Left ventricle myocardium inferior (tissue), 1 donor: ENCODE measurements at regions not wholly inside any gene's neighbourhood (a gene's known extent, or its start where the extent isn't known, plus 50 kb on each side); places are given as distances from the start of the nearest gene placed in this dataset.

Experiments used
- DNase-seq: peaks from one replicate; pipeline ENCODE4 v3.0.0-alpha.2; 2020
- H3K27ac ChIP-seq: fragments of 200-600 bp; replicated peaks from 2 replicates; pipeline ENCODE4 v1.8.0; 2021
- H3K27me3 ChIP-seq: fragments of 200-600 bp; 2 replicates; pipeline ENCODE4 v1.8.0; 2021; ENCODE audit warnings: low read depth
- H3K36me3 ChIP-seq: fragments of 200-600 bp; 2 replicates; pipeline ENCODE4 v1.8.0; 2021
- H3K4me1 ChIP-seq: fragments of 200-600 bp; 2 replicates; pipeline ENCODE4 v1.8.0; 2021
- H3K4me3 ChIP-seq: fragments of 200-600 bp; 2 replicates; pipeline ENCODE4 v1.8.0; 2021; ENCODE audit warnings: mild to moderate bottlenecking, moderate library complexity
- H3K9me3 ChIP-seq: fragments of 200-600 bp; replicated peaks from 2 replicates; pipeline ENCODE4 v1.8.0; 2021
- intact Hi-C: fragments of 100-400 bp; cut with micrococcal nuclease; formaldehyde crosslinking; loops from one replicate; pipeline ENCODE4 v1.11.0; 2022
- TF ChIP-seq, protein P1 (sequence below): fragments of 200-600 bp; IDR thresholded peaks from 2 replicates; pipeline ENCODE4 v1.8.0; 2021; ENCODE audit warnings: antibody characterized with exemption, mild to moderate bottlenecking, borderline replicate concordance
- donor health status: DM: no; HTN: yes; CAD: no; lungs with severe emphysema.

- no peak overlapping the region for H3K4me3 ChIP-seq
- TF ChIP-seq, protein P1, sequence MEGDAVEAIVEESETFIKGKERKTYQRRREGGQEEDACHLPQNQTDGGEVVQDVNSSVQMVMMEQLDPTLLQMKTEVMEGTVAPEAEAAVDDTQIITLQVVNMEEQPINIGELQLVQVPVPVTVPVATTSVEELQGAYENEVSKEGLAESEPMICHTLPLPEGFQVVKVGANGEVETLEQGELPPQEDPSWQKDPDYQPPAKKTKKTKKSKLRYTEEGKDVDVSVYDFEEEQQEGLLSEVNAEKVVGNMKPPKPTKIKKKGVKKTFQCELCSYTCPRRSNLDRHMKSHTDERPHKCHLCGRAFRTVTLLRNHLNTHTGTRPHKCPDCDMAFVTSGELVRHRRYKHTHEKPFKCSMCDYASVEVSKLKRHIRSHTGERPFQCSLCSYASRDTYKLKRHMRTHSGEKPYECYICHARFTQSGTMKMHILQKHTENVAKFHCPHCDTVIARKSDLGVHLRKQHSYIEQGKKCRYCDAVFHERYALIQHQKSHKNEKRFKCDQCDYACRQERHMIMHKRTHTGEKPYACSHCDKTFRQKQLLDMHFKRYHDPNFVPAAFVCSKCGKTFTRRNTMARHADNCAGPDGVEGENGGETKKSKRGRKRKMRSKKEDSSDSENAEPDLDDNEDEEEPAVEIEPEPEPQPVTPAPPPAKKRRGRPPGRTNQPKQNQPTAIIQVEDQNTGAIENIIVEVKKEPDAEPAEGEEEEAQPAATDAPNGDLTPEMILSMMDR, result no peak
- DNase-seq, result no peak
- intact Hi-C loops, result no loop called here
- no peaks in the 10 kb centered on the region for H3K9me3 ChIP-seq
- H3K27ac ChIP-seq, result no peak overlapping the region
- H3K4me1 ChIP-seq, result no peaks in the 10 kb centered on the region
- H3K36me3 ChIP-seq, result no peaks in the 10 kb centered on the region
- H3K27me3 ChIP-seq, result peaks cover 72% of the 10 kb centered on the region
These were observed 81.7 kb downstream of the YTHDF1 start for GRCh38 chr20:63134201-63134612.

GRCh38 chr20:63133481-63134091 lies 82.3 kb downstream of the YTHDF1 start:
- no peaks in the 10 kb centered on the region for H3K9me3 ChIP-seq
- H3K4me1 ChIP-seq, result no peaks in the 10 kb centered on the region
- no peak for DNase-seq
- no peaks in the 10 kb centered on the region for H3K36me3 ChIP-seq
- H3K27me3 ChIP-seq, result peaks cover 72% of the 10 kb centered on the region
- no peak overlapping the region for H3K4me3 ChIP-seq
- H3K27ac ChIP-seq, result no peak overlapping the region
- intact Hi-C loops, result no loop called here
- TF ChIP-seq, protein P1, result no peak

DNA sequence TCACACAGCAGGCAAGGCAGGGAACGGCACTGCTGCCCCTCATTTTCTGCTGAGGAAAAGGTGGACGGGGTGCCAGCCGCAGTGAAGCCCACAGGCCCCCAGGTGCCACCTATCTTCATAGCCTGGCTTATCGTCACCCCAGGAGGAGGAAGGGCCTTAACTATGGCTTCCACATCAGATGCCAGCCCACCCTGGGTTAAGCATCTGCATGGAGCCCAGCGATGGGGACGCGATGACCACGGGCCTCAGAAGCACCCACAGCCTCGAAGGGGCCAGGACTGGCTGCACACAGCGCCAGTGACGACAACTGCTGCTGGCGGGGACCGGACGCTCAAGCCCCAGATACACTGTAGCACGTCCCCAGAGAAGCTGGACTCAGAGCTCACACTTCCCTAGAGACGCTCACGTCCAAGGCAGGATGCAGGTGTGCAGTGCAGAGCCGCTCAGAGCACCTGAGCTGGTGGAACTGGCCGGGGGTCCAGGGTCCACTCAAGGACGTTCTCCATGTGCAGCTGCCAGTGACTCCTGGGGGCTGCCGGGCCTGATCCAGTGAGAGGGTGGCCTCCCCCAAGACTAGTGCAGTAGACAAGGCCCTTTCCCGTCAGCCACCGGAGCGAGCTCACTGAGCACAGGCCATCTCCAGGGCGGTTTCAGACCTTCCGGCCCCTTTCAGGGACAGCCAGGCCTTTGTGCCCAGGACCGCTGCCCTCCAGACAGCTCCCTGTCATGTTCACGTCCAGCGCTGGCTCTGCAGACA lies 83.0 kb downstream of the YTHDF1 start:
- intact Hi-C loops, result no loop called here
- no peak for DNase-seq
- H3K27ac ChIP-seq, result no peak overlapping the region
- H3K27me3 ChIP-seq, result peaks cover 73% of the 10 kb centered on the region
- TF ChIP-seq, protein P1, result no peak
- no peaks in the 10 kb centered on the region for H3K9me3 ChIP-seq
- no peaks in the 10 kb centered on the region for H3K36me3 ChIP-seq
- no peaks in the 10 kb centered on the region for H3K4me1 ChIP-seq
- no peak overlapping the region for H3K4me3 ChIP-seq

DNA sequence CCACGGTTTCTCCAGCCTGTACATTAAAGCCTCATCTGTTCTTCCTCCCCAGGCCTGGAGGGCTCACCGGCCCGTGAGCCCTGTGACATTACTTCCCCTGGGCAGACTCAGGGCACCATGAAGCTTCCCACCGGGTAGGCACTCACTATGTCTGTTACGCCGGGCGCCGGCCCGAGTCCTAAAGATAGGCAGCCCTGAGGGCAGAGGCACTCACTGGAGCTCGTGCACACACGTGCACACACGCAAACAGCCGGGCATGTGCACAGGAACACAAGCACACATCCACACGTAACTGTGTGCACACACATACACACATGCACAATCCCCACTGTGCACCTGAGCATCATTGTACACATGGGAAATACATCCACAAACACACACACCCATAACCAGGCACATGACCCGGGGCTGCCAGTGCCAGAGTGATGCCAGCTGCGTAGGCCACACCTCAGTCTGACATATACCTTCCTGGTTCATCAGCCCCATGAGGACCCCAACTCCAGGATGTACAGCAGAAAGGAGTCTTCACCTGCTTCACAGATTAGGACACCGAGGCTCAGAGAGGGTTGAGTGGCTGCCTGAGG lies 83.7 kb downstream of the YTHDF1 start:
- TF ChIP-seq, protein P1, result no peak
- Histone ChIP-seq H3K4me1 (no peaks in the 10 kb centered on the region), H3K27ac (no peak overlapping the region), H3K9me3 (no peaks in the 10 kb centered on the region), H3K36me3 (no peaks in the 10 kb centered on the region), H3K27me3 (peaks cover 77% of the 10 kb centered on the region), H3K4me3 (no peak overlapping the region)
- no peak for DNase-seq
- intact Hi-C loops, result no loop called here

- TF ChIP-seq, protein P1, result no peak
- peaks cover 84% of the 10 kb centered on the region for H3K27me3 ChIP-seq
- no peak for DNase-seq
- no peaks in the 10 kb centered on the region for H3K9me3 ChIP-seq
- intact Hi-C loops, result no loop called here
- H3K36me3 ChIP-seq, result no peaks in the 10 kb centered on the region
- H3K27ac ChIP-seq, result no peak overlapping the region
- H3K4me3 ChIP-seq, result no peak overlapping the region
- no peaks in the 10 kb centered on the region for H3K4me1 ChIP-seq
These were observed 85.0 kb downstream of the YTHDF1 start for GRCh38 chr20:63130658-63131577.
